Breast epithelium (tissue), 3 donors: ENCODE measurements at regions not wholly inside any gene's neighbourhood (a gene's known extent, or its start where the extent isn't known, plus 50 kb on each side); places are given as distances from the start of the nearest gene placed in this dataset.

ENCODE experiments used
- POLR2A ChIP-seq: fragments of 450-650 bp; IDR thresholded peaks from one replicate; pipeline ENCODE4 v1.6.1; 2016; ENCODE audit warnings: antibody characterized with exemption, mild to moderate bottlenecking, moderate library complexity
- POLR2AphosphoS5 ChIP-seq, 3 donors: sonication (generic); formaldehyde crosslinking; IDR thresholded peaks; one replicate each; pipeline ENCODE4 v1.6.1; 2017; ENCODE audit warnings: antibody characterized with exemption in 3 of 3
- TF ChIP-seq, protein P1 (sequence below), 3 donors: fragments of 450-650 bp; IDR thresholded peaks; one replicate each; pipeline ENCODE4 v1.5.1; 2016 to 2017; ENCODE audit warnings: antibody characterized with exemption in 3 of 3, mild to moderate bottlenecking in 3 of 3, moderate library complexity in 3 of 3

DNA sequence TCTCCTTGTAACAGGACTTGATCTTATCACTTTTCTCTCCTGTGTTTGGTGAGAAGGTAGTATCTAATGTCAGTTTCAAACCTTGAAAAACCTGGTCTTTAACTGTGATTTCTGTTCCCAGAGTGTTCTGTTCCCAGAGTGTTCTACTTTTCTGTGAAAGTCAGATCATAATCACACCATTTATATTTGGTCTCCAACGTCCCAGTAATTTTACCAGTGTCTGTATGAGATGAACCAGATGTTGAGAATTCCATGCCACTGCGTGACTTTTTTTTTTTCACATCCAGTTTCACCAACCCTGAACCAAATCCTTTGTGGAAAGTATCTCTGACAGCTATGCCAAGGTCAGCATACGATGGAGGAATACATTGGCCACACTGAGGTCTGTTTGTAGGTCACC lies 365.2 kb downstream of the USP25 start:
- TF ChIP-seq, protein P1, sequence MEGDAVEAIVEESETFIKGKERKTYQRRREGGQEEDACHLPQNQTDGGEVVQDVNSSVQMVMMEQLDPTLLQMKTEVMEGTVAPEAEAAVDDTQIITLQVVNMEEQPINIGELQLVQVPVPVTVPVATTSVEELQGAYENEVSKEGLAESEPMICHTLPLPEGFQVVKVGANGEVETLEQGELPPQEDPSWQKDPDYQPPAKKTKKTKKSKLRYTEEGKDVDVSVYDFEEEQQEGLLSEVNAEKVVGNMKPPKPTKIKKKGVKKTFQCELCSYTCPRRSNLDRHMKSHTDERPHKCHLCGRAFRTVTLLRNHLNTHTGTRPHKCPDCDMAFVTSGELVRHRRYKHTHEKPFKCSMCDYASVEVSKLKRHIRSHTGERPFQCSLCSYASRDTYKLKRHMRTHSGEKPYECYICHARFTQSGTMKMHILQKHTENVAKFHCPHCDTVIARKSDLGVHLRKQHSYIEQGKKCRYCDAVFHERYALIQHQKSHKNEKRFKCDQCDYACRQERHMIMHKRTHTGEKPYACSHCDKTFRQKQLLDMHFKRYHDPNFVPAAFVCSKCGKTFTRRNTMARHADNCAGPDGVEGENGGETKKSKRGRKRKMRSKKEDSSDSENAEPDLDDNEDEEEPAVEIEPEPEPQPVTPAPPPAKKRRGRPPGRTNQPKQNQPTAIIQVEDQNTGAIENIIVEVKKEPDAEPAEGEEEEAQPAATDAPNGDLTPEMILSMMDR (IDR thresholded peaks at IDR 0.05) = no peak
- no peak for TF ChIP-seq POLR2AphosphoS5 (IDR thresholded peaks at IDR 0.05)
- TF ChIP-seq POLR2A = no peak
